ENCODE measurements at regions not wholly inside any gene's neighbourhood (a gene's known extent, or its start where the extent isn't known, plus 50 kb on each side); places are given as distances from the start of the nearest gene placed in this dataset.

GRCh38 chr2:5991305-5991968, 299.3 kb downstream of the SOX11 start:
- no peak for DNase-seq

- no peak for DNase-seq
Measured at GRCh38 chr2:5995832-5996231, 303.6 kb downstream of the SOX11 start.

GRCh38 chr2:6008186-6008585, 316.0 kb downstream of the SOX11 start:
- no peak for DNase-seq

GRCh38 chr2:6008726-6009125, 316.5 kb downstream of the SOX11 start:
- no peak for DNase-seq

- no peak for DNase-seq
Measured at GRCh38 chr2:6010163-6010562, 318.0 kb downstream of the SOX11 start.

- no peak for DNase-seq
Measured at GRCh38 chr2:6011921-6012320, 319.7 kb downstream of the SOX11 start.

GRCh38 chr2:6017736-6018286, 325.6 kb downstream of the SOX11 start:
- no peak for DNase-seq

GRCh38 chr2:6024229-6024628, 332.0 kb downstream of the SOX11 start:
- no peak for DNase-seq

- DNase-seq, result no peak
Measured at GRCh38 chr2:6024784-6025183, 332.6 kb downstream of the SOX11 start.

- DNase-seq, result no peak
Measured at GRCh38 chr2:6025391-6025790, 333.2 kb downstream of the SOX11 start.

- no peak for DNase-seq
Measured at GRCh38 chr2:6027066-6027465, 334.9 kb downstream of the SOX11 start.

GRCh38 chr2:6031200-6031867, 339.1 kb downstream of the SOX11 start:
- DNase-seq, result no peak

GRCh38 chr2:6036211-6036610, 344.0 kb downstream of the SOX11 start:
- no peak for DNase-seq

GRCh38 chr2:6043238-6043637, 351.1 kb downstream of the SOX11 start:
- DNase-seq, result no peak

- DNase-seq, result no peak
Measured at GRCh38 chr2:6052649-6053048, 360.5 kb downstream of the SOX11 start.

GRCh38 chr2:6053743-6054142, 361.6 kb downstream of the SOX11 start:
- DNase-seq, result no peak

GRCh38 chr2:6054161-6054671, 362.0 kb downstream of the SOX11 start:
- no peak for DNase-seq

- DNase-seq, result no peak
Measured at GRCh38 chr2:6060992-6061663, 368.9 kb downstream of the SOX11 start.

GRCh38 chr2:6064757-6065156, 372.6 kb downstream of the SOX11 start:
- no peak for DNase-seq

- no peak for DNase-seq
Measured at GRCh38 chr2:6065703-6066102, 373.5 kb downstream of the SOX11 start.

GRCh38 chr2:6067089-6067488, 374.9 kb downstream of the SOX11 start:
- no peak for DNase-seq

- DNase-seq, result no peak
Measured at GRCh38 chr2:6067806-6068205, 375.6 kb downstream of the SOX11 start.

GRCh38 chr2:6068429-6068828, 376.2 kb downstream of the SOX11 start:
- no peak for DNase-seq

- peak; percentile 57 for DNase-seq
Measured at GRCh38 chr2:6069381-6069780, 377.2 kb downstream of the SOX11 start.
